CD4-positive, alpha-beta T cell treated with Interleukin-6 at 100 ng/mL for 8 hours (primary cell): ENCODE measurements at regions not wholly inside any gene's neighbourhood (a gene's known extent, or its start where the extent isn't known, plus 50 kb on each side); places are given as distances from the start of the nearest gene placed in this dataset.

Experiments used
- DNase-seq: peaks from one replicate; pipeline ENCODE4 v3.0.0-alpha.2; 2020; ENCODE audit warnings: mixed read lengths, low spot score

GRCh38 chr14:40899435-40899834 is 707.2 kb upstream of the LRFN5 start:
- no peak for DNase-seq

- DNase-seq = no peak
Observed at GRCh38 chr14:40894846-40895245, 711.8 kb upstream of the LRFN5 start.

GRCh38 chr14:40889126-40889525 is 717.5 kb upstream of the LRFN5 start:
- no peak for DNase-seq

GRCh38 chr14:40887912-40888311 is 718.8 kb upstream of the LRFN5 start:
- no peak for DNase-seq

GRCh38 chr14:40870252-40870651 is 736.4 kb upstream of the LRFN5 start:
- DNase-seq = no peak

GRCh38 chr14:40859055-40859454 is 747.6 kb upstream of the LRFN5 start:
- no peak for DNase-seq

GRCh38 chr14:40855343-40855742 is 751.3 kb upstream of the LRFN5 start:
- DNase-seq = no peak

- DNase-seq = no peak
Observed at GRCh38 chr14:40850191-40850590, 756.5 kb upstream of the LRFN5 start.

- DNase-seq = no peak
Observed at GRCh38 chr14:40847480-40847879, 759.2 kb upstream of the LRFN5 start.

- no peak for DNase-seq
Observed at GRCh38 chr14:40842816-40843215, 763.9 kb upstream of the LRFN5 start.

GRCh38 chr14:40841886-40842285 is 764.8 kb upstream of the LRFN5 start:
- DNase-seq = no peak

GRCh38 chr14:40838601-40839000 is 768.1 kb upstream of the LRFN5 start:
- DNase-seq = no peak

- DNase-seq = no peak
Observed at GRCh38 chr14:40806471-40806870, 800.2 kb upstream of the LRFN5 start.

- no peak for DNase-seq
Observed at GRCh38 chr14:40796168-40796567, 810.5 kb upstream of the LRFN5 start.

- DNase-seq = no peak
Observed at GRCh38 chr14:40784860-40785259, 821.8 kb upstream of the LRFN5 start.

- DNase-seq = no peak
Observed at GRCh38 chr14:40762685-40763084, 844.0 kb upstream of the LRFN5 start.

GRCh38 chr14:40762177-40762576 is 844.5 kb upstream of the LRFN5 start:
- DNase-seq = no peak

- no peak for DNase-seq
Observed at GRCh38 chr14:40760704-40761103, 846.0 kb upstream of the LRFN5 start.

GRCh38 chr14:40758076-40758475 is 848.6 kb upstream of the LRFN5 start:
- no peak for DNase-seq

- no peak for DNase-seq
Observed at GRCh38 chr14:40757376-40757950, 849.2 kb upstream of the LRFN5 start.

- DNase-seq = no peak
Observed at GRCh38 chr14:40733206-40733605, 873.5 kb upstream of the LRFN5 start.

- DNase-seq = no peak
Observed at GRCh38 chr14:40727107-40727506, 879.6 kb upstream of the LRFN5 start.

- no peak for DNase-seq
Observed at GRCh38 chr14:40713387-40713786, 893.3 kb upstream of the LRFN5 start.

- no peak for DNase-seq
Observed at GRCh38 chr14:40697231-40697630, 909.4 kb upstream of the LRFN5 start.

- DNase-seq = no peak
Observed at GRCh38 chr14:40694023-40694422, 912.7 kb upstream of the LRFN5 start.
